ENCODE measurements at regions not wholly inside any gene's neighbourhood (a gene's known extent, or its start where the extent isn't known, plus 50 kb on each side); places are given as distances from the start of the nearest gene placed in this dataset.
"Not testable (repeated sequence)": the region's sequence is repeated elsewhere in the genome, so short reads cannot be mapped to it uniquely, and the experiment has no call there.

GRCh38 chr18:56285387-56286065 lies 352.9 kb downstream of the TXNL1 start:
- FAIRE-seq (no peak), DNase-seq (ENCODE audit: low read depth) (peak; percentile 4)
- H3K27me3 ChIP-seq (ENCODE audit: control insufficient read depth, insufficient read depth, low read length), result no peaks in the 10 kb centered on the region
- no peaks in the 10 kb centered on the region for H3K36me3 ChIP-seq (ENCODE audit: control insufficient read depth, insufficient read depth, low read length)
- TF ChIP-seq CTCF (IDR thresholded peaks at IDR 0.05; ENCODE audit: insufficient read depth, low read length, severe bottlenecking), result no peak
- H3K4me3 ChIP-seq (ENCODE audit: low read depth, low read length), result no peak overlapping the region

- DNase-seq (ENCODE audit: low read depth) (peak; percentile 17), FAIRE-seq (no peak)
- no peak for TF ChIP-seq CTCF (IDR thresholded peaks at IDR 0.05; ENCODE audit: insufficient read depth, low read length, severe bottlenecking)
- H3K36me3 ChIP-seq (ENCODE audit: control insufficient read depth, insufficient read depth, low read length), result no peaks in the 10 kb centered on the region
- no peaks in the 10 kb centered on the region for H3K27me3 ChIP-seq (ENCODE audit: control insufficient read depth, insufficient read depth, low read length)
- H3K4me3 ChIP-seq (ENCODE audit: low read depth, low read length), result no peak overlapping the region
Observed at GRCh38 chr18:56284319-56284718, 354.1 kb downstream of the TXNL1 start.

- Histone ChIP-seq H3K27me3 (ENCODE audit: control insufficient read depth, insufficient read depth, low read length) (no peaks in the 10 kb centered on the region), H3K4me3 (ENCODE audit: low read depth, low read length) (no peak overlapping the region), H3K36me3 (ENCODE audit: control insufficient read depth, insufficient read depth, low read length) (no peaks in the 10 kb centered on the region)
- no peak for TF ChIP-seq CTCF (IDR thresholded peaks at IDR 0.05; ENCODE audit: insufficient read depth, low read length, severe bottlenecking)
- DNase-seq (ENCODE audit: low read depth) (no peak), FAIRE-seq (no peak)
Observed at GRCh38 chr18:56283316-56283715, 355.1 kb downstream of the TXNL1 start.

GRCh38 chr18:56282234-56283104 lies 355.9 kb downstream of the TXNL1 start:
- H3K4me3 ChIP-seq (ENCODE audit: low read depth, low read length), result no peak overlapping the region
- no peak for FAIRE-seq
- H3K27me3 ChIP-seq (ENCODE audit: control insufficient read depth, insufficient read depth, low read length), result no peaks in the 10 kb centered on the region
- no peak for DNase-seq (ENCODE audit: low read depth)
- no peaks in the 10 kb centered on the region for H3K36me3 ChIP-seq (ENCODE audit: control insufficient read depth, insufficient read depth, low read length)
- no peak for TF ChIP-seq CTCF (IDR thresholded peaks at IDR 0.05; ENCODE audit: insufficient read depth, low read length, severe bottlenecking)

- H3K4me3 ChIP-seq (ENCODE audit: low read depth, low read length); FAIRE-seq; DNase-seq (ENCODE audit: low read depth); H3K27me3 ChIP-seq (ENCODE audit: control insufficient read depth, insufficient read depth, low read length); H3K36me3 ChIP-seq (ENCODE audit: control insufficient read depth, insufficient read depth, low read length): not testable (repeated sequence)
Observed at GRCh38 chr18:56279816-56280215, 358.6 kb downstream of the TXNL1 start.

GRCh38 chr18:56278421-56279003 lies 359.9 kb downstream of the TXNL1 start:
- H3K27me3 ChIP-seq (ENCODE audit: control insufficient read depth, insufficient read depth, low read length), result no peaks in the 10 kb centered on the region
- no peak overlapping the region for H3K4me3 ChIP-seq (ENCODE audit: low read depth, low read length)
- no peak for TF ChIP-seq CTCF (IDR thresholded peaks at IDR 0.05; ENCODE audit: insufficient read depth, low read length, severe bottlenecking)
- no peak for FAIRE-seq
- H3K36me3 ChIP-seq (ENCODE audit: control insufficient read depth, insufficient read depth, low read length), result no peaks in the 10 kb centered on the region
- DNase-seq (ENCODE audit: low read depth), result no peak

Measured in bronchial epithelial cell (primary cell).